SIG-M5 treated with dmso at 0.1 percent for 504 hours (cell line): ENCODE measurements at regions not wholly inside any gene's neighbourhood (a gene's known extent, or its start where the extent isn't known, plus 50 kb on each side); places are given as distances from the start of the nearest gene placed in this dataset.

ENCODE experiments used
- DNase-seq: peaks from one replicate; lab custom pipeline; 2025; ENCODE audit not compliant: unreplicated experiment; lab: John Stamatoyannopoulos, UW

DNA sequence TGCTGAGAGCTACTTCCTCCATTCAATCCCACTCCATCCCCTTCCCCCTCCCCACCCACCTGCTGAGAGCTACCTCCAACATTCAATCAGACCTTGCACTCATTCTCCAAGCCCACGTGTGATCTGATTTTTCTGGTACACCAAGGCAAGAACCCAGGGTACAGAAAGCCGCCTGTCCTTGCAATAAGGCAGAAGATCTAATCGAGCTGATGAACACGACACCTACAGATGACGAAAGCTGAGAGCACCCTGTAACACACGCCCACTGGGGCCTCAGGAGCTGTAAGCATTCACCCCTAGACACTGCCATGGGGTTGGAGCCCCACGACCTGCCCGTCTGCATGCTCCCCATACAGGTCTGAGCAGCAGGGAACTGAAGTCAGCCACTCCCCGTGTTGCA, 58.3 kb downstream of the TRIML1 start:
- no peak for DNase-seq

- no peak for DNase-seq
Observed at GRCh38 chr4:188198982-188199792, 59.9 kb downstream of the TRIML1 start.

DNA sequence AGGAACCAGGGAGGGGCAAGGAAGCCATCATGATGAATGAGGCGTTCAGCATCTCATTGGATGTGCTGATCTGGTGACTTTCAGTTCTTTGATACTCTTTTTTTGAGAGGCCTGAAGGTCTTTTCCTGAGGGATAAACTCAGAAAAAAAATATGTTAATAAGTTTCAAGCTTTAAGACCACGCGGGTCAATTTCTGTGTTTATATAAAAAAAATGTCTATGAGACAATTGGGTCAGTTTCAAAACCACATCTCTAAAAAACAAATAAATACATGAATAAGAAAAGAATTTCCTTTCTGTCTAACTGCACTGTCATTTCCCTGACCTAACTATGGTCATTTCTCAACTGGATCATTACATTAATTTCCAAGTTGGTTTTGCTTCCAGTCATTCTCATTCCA, 62.6 kb downstream of the TRIML1 start:
- DNase-seq, result no peak

DNA sequence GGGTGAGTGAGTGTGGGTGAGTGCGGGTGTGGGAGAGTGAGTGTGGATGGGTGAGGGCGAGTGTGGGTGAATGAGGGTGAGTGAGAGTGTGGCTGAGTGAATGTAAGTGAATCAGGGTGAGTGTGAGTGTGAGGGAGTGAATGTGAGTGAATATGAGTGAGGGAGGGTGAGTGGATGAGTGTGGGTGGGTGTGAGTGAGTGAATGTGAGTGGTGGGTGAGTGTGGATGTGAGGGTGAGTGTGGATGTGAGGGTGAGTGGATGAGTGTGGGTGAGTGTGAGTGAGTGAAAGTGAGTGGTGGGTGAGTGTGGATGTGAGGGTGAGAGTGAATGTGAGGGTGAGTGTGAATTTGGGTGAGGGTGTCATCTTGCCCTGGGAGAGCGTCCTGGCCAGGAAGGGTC, 67.5 kb downstream of the TRIML1 start:
- no peak for DNase-seq

GRCh38 chr4:188214861-188215260, 75.6 kb downstream of the TRIML1 start:
- DNase-seq, result no peak

- no peak for DNase-seq
Observed at GRCh38 chr4:188218392-188218791, 79.2 kb downstream of the TRIML1 start.

DNA sequence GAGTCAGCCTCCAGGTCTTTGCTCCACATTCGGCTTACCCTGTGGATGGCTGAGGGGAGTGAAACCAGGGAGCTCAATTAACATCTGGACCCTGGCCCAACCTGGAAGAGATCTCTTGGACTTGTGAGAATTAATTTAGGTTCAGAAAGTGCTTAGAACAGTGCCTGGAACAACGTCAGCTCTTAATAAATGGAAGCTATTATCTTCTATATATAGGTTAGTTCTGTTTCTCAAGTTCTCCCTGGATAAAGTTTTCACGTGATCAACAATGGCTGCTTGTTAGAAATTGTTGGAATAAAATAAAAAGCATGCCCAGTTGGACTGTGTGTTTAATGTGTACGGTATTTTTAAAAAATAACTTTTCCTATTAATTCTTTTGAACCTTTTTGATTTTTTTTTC, 80.8 kb downstream of the TRIML1 start:
- DNase-seq, result no peak

DNA sequence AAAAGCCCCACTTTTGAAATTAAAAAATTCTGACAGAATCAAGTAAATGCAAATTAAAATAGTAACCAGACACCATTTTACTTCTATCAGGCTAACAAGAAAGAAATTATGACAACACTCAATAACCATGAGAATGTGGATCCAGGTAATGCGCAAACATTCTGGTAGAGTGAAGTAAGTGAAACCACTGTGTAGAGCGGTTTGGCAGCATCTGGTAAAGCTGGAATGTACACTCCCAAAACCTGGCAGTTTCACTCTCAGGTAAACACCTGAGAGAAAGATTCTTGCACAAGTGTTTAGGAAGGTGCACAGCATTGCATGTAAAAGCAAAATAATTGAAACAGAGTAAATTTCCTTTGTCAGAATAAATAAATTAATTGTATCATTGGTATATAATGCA, 81.8 kb downstream of the TRIML1 start:
- no peak for DNase-seq

DNA sequence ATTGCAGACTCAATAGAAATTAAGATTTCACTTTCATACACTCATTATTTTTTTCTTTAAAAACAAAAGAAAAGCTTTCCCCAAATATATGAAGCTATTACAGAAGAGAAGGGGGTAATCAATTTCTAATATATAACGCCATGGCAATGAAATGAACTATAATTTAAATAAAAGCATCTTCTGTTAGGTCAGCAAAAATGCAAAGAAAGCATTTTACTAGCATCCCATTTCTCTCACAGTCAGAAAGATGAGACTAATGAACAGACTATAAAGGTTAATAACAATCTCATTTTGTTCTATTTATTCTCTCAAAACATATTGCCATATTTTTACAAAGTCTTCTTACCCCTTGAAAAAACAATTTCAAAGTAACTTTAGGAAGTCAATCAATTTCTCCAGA, 89.0 kb downstream of the TRIML1 start:
- DNase-seq, result no peak

DNA sequence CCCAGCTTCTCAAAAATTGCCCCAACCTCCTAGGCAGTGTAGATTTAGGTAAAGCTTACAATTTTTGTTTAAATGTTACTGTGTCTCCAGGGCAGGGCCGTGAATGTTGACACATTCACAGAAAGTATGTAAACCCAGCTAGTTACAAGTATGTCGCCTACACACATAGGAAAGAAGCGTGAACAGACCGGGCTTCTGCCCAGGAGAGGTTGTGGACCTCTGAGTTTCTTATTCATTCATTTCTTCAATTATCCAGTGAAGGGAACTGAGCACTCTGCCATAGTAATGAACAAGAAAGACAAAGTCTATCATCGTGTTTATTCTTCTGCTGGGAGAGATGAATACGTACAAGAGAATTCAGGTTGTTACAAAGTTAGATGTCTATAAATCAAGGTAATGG, 93.2 kb downstream of the TRIML1 start:
- no peak for DNase-seq

GRCh38 chr4:188242041-188242440, 102.8 kb downstream of the TRIML1 start:
- DNase-seq, result no peak

- DNase-seq, result no peak
Observed at GRCh38 chr4:188245651-188246050, 106.4 kb downstream of the TRIML1 start.

- no peak for DNase-seq
Observed at GRCh38 chr4:188246488-188246887, 107.2 kb downstream of the TRIML1 start.

- DNase-seq, result no peak
Observed at GRCh38 chr4:188254211-188254610, 115.0 kb downstream of the TRIML1 start.

GRCh38 chr4:188262464-188262863, 123.2 kb downstream of the TRIML1 start:
- no peak for DNase-seq

- no peak for DNase-seq
Observed at GRCh38 chr4:188263321-188263720, 124.1 kb downstream of the TRIML1 start.

DNA sequence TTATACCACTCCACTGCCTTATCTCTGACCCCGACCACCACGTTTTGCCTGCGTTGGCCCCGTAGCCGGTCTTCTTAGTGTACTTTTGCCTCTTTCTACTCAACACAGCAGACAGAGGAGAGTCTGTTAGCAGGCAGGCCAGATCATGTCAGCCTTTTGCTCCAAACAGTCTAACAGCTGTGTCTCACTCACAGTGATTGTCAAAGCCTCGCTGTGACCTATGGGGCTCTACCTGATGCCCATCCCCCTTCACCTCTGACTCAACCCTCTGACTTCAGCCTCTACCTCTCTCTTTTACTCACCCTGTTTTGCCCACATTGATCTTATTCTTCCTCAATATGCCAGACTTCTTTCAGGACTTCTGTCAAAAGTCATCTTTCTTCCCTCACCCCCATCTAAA, 127.1 kb downstream of the TRIML1 start:
- no peak for DNase-seq

DNA sequence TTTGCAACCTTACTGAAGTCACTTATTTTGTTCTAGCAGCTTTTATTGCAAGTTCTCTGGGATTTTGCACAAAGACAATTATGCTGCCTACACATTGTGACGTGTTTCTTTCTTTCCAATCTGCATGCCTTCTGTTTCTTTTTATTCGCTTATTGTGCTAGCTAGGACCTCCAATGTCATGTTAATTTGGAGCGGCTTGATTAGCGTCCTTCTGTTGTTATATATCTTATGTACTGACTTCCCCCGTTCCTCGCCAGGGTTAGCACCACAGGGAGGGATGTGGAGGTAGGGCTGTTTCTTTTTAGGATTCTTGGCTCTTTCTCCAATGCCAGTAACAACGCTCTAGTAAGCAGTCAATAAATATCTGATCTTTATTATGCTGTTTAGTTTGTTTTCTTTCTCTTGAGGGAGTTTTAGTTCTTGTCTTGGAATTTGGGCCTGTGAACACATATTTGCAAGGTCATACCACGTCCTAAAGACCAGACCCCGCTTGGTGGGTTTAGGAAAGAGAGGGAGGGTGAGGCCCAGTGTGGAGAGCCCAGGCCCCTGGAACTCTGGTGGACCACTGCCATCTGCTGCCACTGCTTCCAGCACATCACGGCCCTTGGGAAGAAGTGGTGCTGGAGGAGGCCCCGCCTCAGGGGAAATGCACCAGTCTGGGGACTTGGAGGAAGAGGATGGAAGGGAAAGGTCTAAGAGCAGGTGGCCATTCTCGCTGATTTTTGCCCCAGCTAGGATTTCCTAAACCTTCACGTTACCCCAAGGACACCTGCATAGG, 129.1 kb downstream of the TRIML1 start:
- DNase-seq, result no peak

DNA sequence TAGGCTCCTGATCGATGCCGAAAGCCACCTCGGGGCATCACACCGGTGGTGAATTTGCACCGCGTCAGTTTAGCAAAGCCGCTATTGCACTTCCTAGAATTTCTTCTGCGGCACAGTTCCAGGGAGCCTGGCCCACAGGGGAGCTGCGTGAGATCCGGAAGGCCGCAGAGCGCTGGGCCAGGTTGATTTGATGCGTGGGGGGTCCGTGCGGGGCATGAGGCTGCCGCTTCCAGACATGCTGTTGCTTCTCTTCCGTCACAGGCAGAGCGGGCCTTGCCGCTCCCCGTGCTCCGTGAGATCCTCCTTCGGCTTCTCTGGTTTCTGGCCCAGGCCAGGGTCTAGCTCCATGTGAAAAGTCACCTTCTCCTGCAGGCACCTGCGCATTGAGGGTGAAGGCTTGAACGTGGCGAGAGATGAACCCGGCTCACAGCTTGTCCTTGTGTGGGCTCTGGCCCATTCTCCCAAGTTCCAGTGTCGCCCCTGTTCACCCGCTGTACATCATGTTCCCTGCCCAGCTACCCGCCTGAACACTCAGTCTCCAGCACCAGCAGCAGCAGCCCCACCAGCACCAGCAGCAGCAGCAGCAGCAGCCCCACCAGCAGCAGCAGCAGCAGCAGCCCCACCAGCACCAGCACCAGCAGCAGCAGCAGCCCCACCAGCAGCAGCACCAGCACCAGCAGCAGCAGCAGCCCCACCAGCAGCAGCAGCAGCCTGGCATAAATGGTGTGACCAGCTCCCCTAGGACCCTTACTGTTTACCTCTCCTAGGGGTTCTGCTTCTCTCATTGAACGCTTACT, 131.2 kb downstream of the TRIML1 start:
- DNase-seq, result no peak

GRCh38 chr4:188275686-188276085, 136.4 kb downstream of the TRIML1 start:
- no peak for DNase-seq

GRCh38 chr4:188279184-188279583, 139.9 kb downstream of the TRIML1 start:
- DNase-seq, result no peak
